ENCODE measurements at regions not wholly inside any gene's neighbourhood (a gene's known extent, or its start where the extent isn't known, plus 50 kb on each side); places are given as distances from the start of the nearest gene placed in this dataset.

- TF ChIP-seq, protein P1, sequence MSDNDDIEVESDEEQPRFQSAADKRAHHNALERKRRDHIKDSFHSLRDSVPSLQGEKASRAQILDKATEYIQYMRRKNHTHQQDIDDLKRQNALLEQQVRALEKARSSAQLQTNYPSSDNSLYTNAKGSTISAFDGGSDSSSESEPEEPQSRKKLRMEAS (IDR thresholded peaks at IDR 0.05): no peak
- TF ChIP-seq MAFK (conservative IDR thresholded peaks at IDR 0.05 in 1 of 2, IDR thresholded peaks at IDR 0.05 in 1 of 2; ENCODE audit: low read length in 2 of 2) (no peak), NCOR1 (IDR thresholded peaks at IDR 0.05; ENCODE audit: borderline replicate concordance, low read length) (no peak), BRCA1 (CRISPR knock-in tag; IDR thresholded peaks at IDR 0.05) (no peak), POLR2A (IDR thresholded peaks at IDR 0.05; ENCODE audit: insufficient read depth in 1 of 2, low read depth in 2 of 2, low read length in 2 of 2) (no peak), RAD21 (CRISPR knock-in tag; IDR thresholded peaks at IDR 0.05) (no peak), ZNF292 (CRISPR knock-in tag; IDR thresholded peaks at IDR 0.05; ENCODE audit: borderline replicate concordance, low read depth) (no peak), CTCF (CRISPR knock-in tag; IDR thresholded peaks at IDR 0.05) (no peak)
- TF ChIP-seq, protein P2, sequence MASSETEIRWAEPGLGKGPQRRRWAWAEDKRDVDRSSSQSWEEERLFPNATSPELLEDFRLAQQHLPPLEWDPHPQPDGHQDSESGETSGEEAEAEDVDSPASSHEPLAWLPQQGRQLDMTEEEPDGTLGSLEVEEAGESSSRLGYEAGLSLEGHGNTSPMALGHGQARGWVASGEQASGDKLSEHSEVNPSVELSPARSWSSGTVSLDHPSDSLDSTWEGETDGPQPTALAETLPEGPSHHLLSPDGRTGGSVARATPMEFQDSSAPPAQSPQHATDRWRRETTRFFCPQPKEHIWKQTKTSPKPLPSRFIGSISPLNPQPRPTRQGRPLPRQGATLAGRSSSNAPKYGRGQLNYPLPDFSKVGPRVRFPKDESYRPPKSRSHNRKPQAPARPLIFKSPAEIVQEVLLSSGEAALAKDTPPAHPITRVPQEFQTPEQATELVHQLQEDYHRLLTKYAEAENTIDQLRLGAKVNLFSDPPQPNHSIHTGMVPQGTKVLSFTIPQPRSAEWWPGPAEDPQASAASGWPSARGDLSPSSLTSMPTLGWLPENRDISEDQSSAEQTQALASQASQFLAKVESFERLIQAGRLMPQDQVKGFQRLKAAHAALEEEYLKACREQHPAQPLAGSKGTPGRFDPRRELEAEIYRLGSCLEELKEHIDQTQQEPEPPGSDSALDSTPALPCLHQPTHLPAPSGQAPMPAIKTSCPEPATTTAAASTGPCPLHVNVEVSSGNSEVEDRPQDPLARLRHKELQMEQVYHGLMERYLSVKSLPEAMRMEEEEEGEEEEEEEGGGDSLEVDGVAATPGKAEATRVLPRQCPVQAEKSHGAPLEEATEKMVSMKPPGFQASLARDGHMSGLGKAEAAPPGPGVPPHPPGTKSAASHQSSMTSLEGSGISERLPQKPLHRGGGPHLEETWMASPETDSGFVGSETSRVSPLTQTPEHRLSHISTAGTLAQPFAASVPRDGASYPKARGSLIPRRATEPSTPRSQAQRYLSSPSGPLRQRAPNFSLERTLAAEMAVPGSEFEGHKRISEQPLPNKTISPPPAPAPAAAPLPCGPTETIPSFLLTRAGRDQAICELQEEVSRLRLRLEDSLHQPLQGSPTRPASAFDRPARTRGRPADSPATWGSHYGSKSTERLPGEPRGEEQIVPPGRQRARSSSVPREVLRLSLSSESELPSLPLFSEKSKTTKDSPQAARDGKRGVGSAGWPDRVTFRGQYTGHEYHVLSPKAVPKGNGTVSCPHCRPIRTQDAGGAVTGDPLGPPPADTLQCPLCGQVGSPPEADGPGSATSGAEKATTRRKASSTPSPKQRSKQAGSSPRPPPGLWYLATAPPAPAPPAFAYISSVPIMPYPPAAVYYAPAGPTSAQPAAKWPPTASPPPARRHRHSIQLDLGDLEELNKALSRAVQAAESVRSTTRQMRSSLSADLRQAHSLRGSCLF (CRISPR knock-in tag; IDR thresholded peaks at IDR 0.05; ENCODE audit: borderline replicate concordance): no peak
Measured at GRCh38 chr16:74221828-74222227, 74.8 kb upstream of the PSMD7 start.

Measured in HepG2 (cell line).